DND-41 (cell line): ENCODE measurements at regions not wholly inside any gene's neighbourhood (a gene's known extent, or its start where the extent isn't known, plus 50 kb on each side); places are given as distances from the start of the nearest gene placed in this dataset.

ENCODE experiments used
- EZH2 ChIP-seq: IDR thresholded peaks from 3 replicates; pipeline ENCODE4 v1.6.1; 2012; ENCODE audit warnings: borderline replicate concordance, low read depth, mild to moderate bottlenecking, moderate library complexity, low read length, inconsistent platforms; ENCODE audit not compliant: severe bottlenecking
- TF ChIP-seq, protein P1 (sequence below): IDR thresholded peaks from 2 replicates; pipeline ENCODE4 v1.5.1; 2012; ENCODE audit warnings: borderline replicate concordance, low read length, moderate library complexity, mild to moderate bottlenecking; ENCODE audit not compliant: poor library complexity, severe bottlenecking; ENCODE audit errors: extremely low read depth

GRCh38 chr5:66364186-66364585 is 220.1 kb downstream of the SREK1 start:
- TF ChIP-seq, protein P1, sequence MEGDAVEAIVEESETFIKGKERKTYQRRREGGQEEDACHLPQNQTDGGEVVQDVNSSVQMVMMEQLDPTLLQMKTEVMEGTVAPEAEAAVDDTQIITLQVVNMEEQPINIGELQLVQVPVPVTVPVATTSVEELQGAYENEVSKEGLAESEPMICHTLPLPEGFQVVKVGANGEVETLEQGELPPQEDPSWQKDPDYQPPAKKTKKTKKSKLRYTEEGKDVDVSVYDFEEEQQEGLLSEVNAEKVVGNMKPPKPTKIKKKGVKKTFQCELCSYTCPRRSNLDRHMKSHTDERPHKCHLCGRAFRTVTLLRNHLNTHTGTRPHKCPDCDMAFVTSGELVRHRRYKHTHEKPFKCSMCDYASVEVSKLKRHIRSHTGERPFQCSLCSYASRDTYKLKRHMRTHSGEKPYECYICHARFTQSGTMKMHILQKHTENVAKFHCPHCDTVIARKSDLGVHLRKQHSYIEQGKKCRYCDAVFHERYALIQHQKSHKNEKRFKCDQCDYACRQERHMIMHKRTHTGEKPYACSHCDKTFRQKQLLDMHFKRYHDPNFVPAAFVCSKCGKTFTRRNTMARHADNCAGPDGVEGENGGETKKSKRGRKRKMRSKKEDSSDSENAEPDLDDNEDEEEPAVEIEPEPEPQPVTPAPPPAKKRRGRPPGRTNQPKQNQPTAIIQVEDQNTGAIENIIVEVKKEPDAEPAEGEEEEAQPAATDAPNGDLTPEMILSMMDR: no peak
- TF ChIP-seq EZH2: no peak
